GM12892 (cell line): ENCODE measurements at regions not wholly inside any gene's neighbourhood (a gene's known extent, or its start where the extent isn't known, plus 50 kb on each side); places are given as distances from the start of the nearest gene placed in this dataset.

Source experiments
- DNase-seq: peaks from one replicate; pipeline ENCODE4 v3.0.0; 2011; ENCODE audit not compliant: insufficient read length
- FAIRE-seq: peaks from 2 replicates; lab custom pipeline; 2011; peaks lifted over from hg19 to GRCh38; lab: Jason Lieb, UNC
- POLR2A ChIP-seq: IDR thresholded peaks from 2 replicates; pipeline ENCODE4 v1.6.1; 2011; ENCODE audit warnings: low read depth, low read length, control low read depth
- POLR2AphosphoS5 ChIP-seq: IDR thresholded peaks from 2 replicates; pipeline ENCODE4 v1.6.1; 2011; ENCODE audit warnings: low read depth, low read length, control low read depth
- TAF1 ChIP-seq: IDR thresholded peaks from 2 replicates; pipeline ENCODE4 v1.6.1; 2011; ENCODE audit warnings: low read depth, mild to moderate bottlenecking, control low read depth, low read length, borderline replicate concordance

GRCh38 chr9:31700252-31701045, 684.0 kb upstream of the ACO1 start:
- FAIRE-seq (no peak), DNase-seq (no peak)
- TF ChIP-seq TAF1, result no peak
- no peak for TF ChIP-seq POLR2A
- TF ChIP-seq POLR2AphosphoS5, result no peak

GRCh38 chr9:31702957-31703356, 681.5 kb upstream of the ACO1 start:
- DNase-seq, result no peak

GRCh38 chr9:31715250-31715649, 669.2 kb upstream of the ACO1 start:
- TF ChIP-seq POLR2A (no peak), POLR2AphosphoS5 (no peak), TAF1 (no peak)
- DNase-seq (no peak), FAIRE-seq (no peak)

More at GRCh38 chr9:31702957-31703356, 681.5 kb upstream of the ACO1 start:
- TF ChIP-seq TAF1 (no peak), POLR2AphosphoS5 (no peak), POLR2A (no peak)
- no peak for FAIRE-seq

GRCh38 chr9:31719262-31719661, 665.2 kb upstream of the ACO1 start:
- no peak for FAIRE-seq
- no peak for TF ChIP-seq POLR2A
- TF ChIP-seq POLR2AphosphoS5, result no peak
- no peak for TF ChIP-seq TAF1

GRCh38 chr9:31730398-31730797, 654.0 kb upstream of the ACO1 start:
- TF ChIP-seq POLR2AphosphoS5 (no peak), TAF1 (no peak), POLR2A (no peak)
- FAIRE-seq (no peak), DNase-seq (no peak)

More at GRCh38 chr9:31719262-31719661, 665.2 kb upstream of the ACO1 start:
- no peak for DNase-seq

GRCh38 chr9:31733166-31733565, 651.3 kb upstream of the ACO1 start:
- FAIRE-seq (no peak), DNase-seq (no peak)
- TF ChIP-seq POLR2A (no peak), TAF1 (no peak), POLR2AphosphoS5 (no peak)

GRCh38 chr9:31736581-31737179, 647.8 kb upstream of the ACO1 start:
- DNase-seq (no peak), FAIRE-seq (no peak)
- no peak for TF ChIP-seq POLR2AphosphoS5
- no peak for TF ChIP-seq POLR2A
- TF ChIP-seq TAF1, result no peak

GRCh38 chr9:31740705-31741104, 643.7 kb upstream of the ACO1 start:
- TF ChIP-seq TAF1 (no peak), POLR2A (no peak), POLR2AphosphoS5 (no peak)
- no peak for FAIRE-seq
- DNase-seq, result no peak

- TF ChIP-seq TAF1 (no peak), POLR2AphosphoS5 (no peak), POLR2A (no peak)
- FAIRE-seq (no peak), DNase-seq (no peak)
Observed at GRCh38 chr9:31744589-31744988, 639.9 kb upstream of the ACO1 start.

- TF ChIP-seq POLR2A, result no peak
- TF ChIP-seq TAF1, result no peak
- TF ChIP-seq POLR2AphosphoS5, result no peak
- DNase-seq, result no peak
- FAIRE-seq, result no peak
Observed at GRCh38 chr9:31745468-31745867, 639.0 kb upstream of the ACO1 start.

GRCh38 chr9:31745886-31746285, 638.6 kb upstream of the ACO1 start:
- DNase-seq (no peak), FAIRE-seq (no peak)
- no peak for TF ChIP-seq POLR2A
- TF ChIP-seq POLR2AphosphoS5, result no peak
- TF ChIP-seq TAF1, result no peak
